Endothelial cell of umbilical vein (primary cell): ENCODE measurements at regions not wholly inside any gene's neighbourhood (a gene's known extent, or its start where the extent isn't known, plus 50 kb on each side); places are given as distances from the start of the nearest gene placed in this dataset.

Experiments
- BruUV-seq: library from RNA; stranded (reverse); fragments of 400-500 nt; replicated peaks from 2 replicates; lab custom pipeline; 2021; lab: Mats Ljungman, UMichigan
- CTCF ChIA-PET: fragments of 300-600, 350-600 bp; sonication (Branson Sonifier 250); formaldehyde crosslinking; loops from one replicate; lab custom pipeline; 2021; ENCODE audit warnings: antibody characterized with exemption, inconsistent platforms; lab: Charles Lee
- POLR2A ChIA-PET: fragments of 300-600, 350-600 bp; sonication (Branson Sonifier 250); formaldehyde crosslinking; loops from one replicate; lab custom pipeline; 2021; ENCODE audit warnings: antibody characterized with exemption, inconsistent platforms; lab: Charles Lee
- DNase-seq: peaks from one replicate; pipeline ENCODE4 v3.0.0-alpha.2; 2011; ENCODE audit warnings: low read depth, low spot score
- FAIRE-seq: peaks from 2 replicates; lab custom pipeline; 2011; peaks lifted over from hg19 to GRCh38; lab: Jason Lieb, UNC
- H2AFZ ChIP-seq: 2 replicates; pipeline ENCODE4 v1.6.0; 2012; ENCODE audit warnings: low read depth, low read length, control low read depth, inconsistent platforms
- H3K27ac ChIP-seq: 2 replicates; pipeline ENCODE4 v1.5.1; 2011; ENCODE audit warnings: low read depth, mild to moderate bottlenecking, control low read depth, low read length, moderate library complexity; ENCODE audit not compliant: insufficient read depth
- H3K27me3 ChIP-seq, 2 experiments: 2 replicates each; pipeline versions ENCODE4 v1.6.0 to v1.6.1; 2011; ENCODE audit warnings: low read length in 2 of 2, mixed read lengths in 1 of 2; ENCODE audit not compliant: control insufficient read depth in 2 of 2, insufficient read depth in 2 of 2
- H3K36me3 ChIP-seq, 2 experiments: 2 replicates in 1 of 2; 3 replicates in 1 of 2; pipeline ENCODE4 v1.5.1; 2011; ENCODE audit warnings: low read length in 2 of 2, mild to moderate bottlenecking in 1 of 2, moderate library complexity in 1 of 2; ENCODE audit not compliant: control insufficient read depth in 2 of 2, insufficient read depth in 2 of 2; ENCODE audit errors: extremely low read depth in 1 of 2
- H3K4me1 ChIP-seq: 3 replicates; pipeline ENCODE4 v1.5.1; 2011; ENCODE audit warnings: mild to moderate bottlenecking, low read length; ENCODE audit not compliant: control insufficient read depth, insufficient read depth; ENCODE audit errors: extremely low read depth
- H3K4me2 ChIP-seq: 2 replicates; pipeline ENCODE4 v1.6.1; 2011; ENCODE audit warnings: low read length, control low read depth, mixed read lengths; ENCODE audit not compliant: insufficient read depth
- H3K4me3 ChIP-seq, 3 experiments: fragments of 200-600 bp in 1 of 3; sonication (generic), shearing (Covaris generic) in 1 of 3; replicated peaks in 1 of 3; 2 replicates each; pipeline ENCODE4 v1.5.1; 2011 to 2016; ENCODE audit warnings: control low read depth in 3 of 3, low read length in 3 of 3, mild to moderate bottlenecking in 2 of 3, inconsistent platforms in 1 of 3, low read depth in 1 of 3, moderate library complexity in 1 of 3; ENCODE audit not compliant: insufficient read depth in 1 of 3
- H3K79me2 ChIP-seq: 2 replicates; pipeline ENCODE4 v1.6.0; 2012; ENCODE audit warnings: low read length, inconsistent platforms; ENCODE audit not compliant: control insufficient read depth, insufficient read depth
- H3K9ac ChIP-seq: replicated peaks from 2 replicates; pipeline ENCODE3; 2011; ENCODE audit warnings: low read length, control low read depth; ENCODE audit not compliant: insufficient read depth; ENCODE audit errors: extremely low read depth
- H3K9me1 ChIP-seq: replicated peaks from 3 replicates; pipeline ENCODE4 v1.6.0; 2011; ENCODE audit warnings: mild to moderate bottlenecking, low read length; ENCODE audit not compliant: control insufficient read depth, insufficient read depth; ENCODE audit errors: extremely low read depth
- H3K9me3 ChIP-seq: replicated peaks from 2 replicates; pipeline ENCODE4 v1.5.1; 2012; ENCODE audit warnings: low read length, inconsistent platforms; ENCODE audit not compliant: control insufficient read depth, insufficient read depth
- H4K20me1 ChIP-seq: replicated peaks from 2 replicates; pipeline ENCODE3; 2011; ENCODE audit warnings: mild to moderate bottlenecking, low read length; ENCODE audit not compliant: control insufficient read depth, insufficient read depth; ENCODE audit errors: extremely low read depth
- EZH2 ChIP-seq: IDR thresholded peaks from 2 replicates; pipeline ENCODE4 v1.6.1; 2012; ENCODE audit warnings: borderline replicate concordance, low read depth, mild to moderate bottlenecking, moderate library complexity, low read length, inconsistent platforms; ENCODE audit not compliant: severe bottlenecking
- GATA2 ChIP-seq: IDR thresholded peaks from 2 replicates; pipeline ENCODE4 v1.7.0; 2011; ENCODE audit warnings: low read depth, mild to moderate bottlenecking, moderate library complexity, mixed read lengths, low read length; ENCODE audit not compliant: insufficient read length, insufficient read depth
- JUN ChIP-seq: IDR thresholded peaks from 2 replicates; pipeline ENCODE4 v1.6.1; 2011; ENCODE audit warnings: borderline replicate concordance, low read depth; ENCODE audit not compliant: insufficient read length, insufficient read depth
- MAX ChIP-seq: IDR thresholded peaks from 2 replicates; pipeline ENCODE4 v1.6.1; 2011; ENCODE audit not compliant: insufficient read depth, insufficient read length
- MYC ChIP-seq: IDR thresholded peaks from one replicate; pipeline ENCODE4 v1.6.1; 2011; ENCODE audit warnings: mild to moderate bottlenecking, low read depth, low read length
- POLR2A ChIP-seq: IDR thresholded peaks from 2 replicates; pipeline ENCODE4 v1.6.1; 2012; ENCODE audit warnings: low read depth, mild to moderate bottlenecking, control low read depth, low read length
- POLR2AphosphoS5 ChIP-seq: IDR thresholded peaks from 2 replicates; pipeline ENCODE4 v1.6.1; 2012; ENCODE audit warnings: low read depth, mild to moderate bottlenecking, control low read depth, low read length, moderate library complexity; ENCODE audit not compliant: insufficient read depth
- dilution Hi-C: fragments of 300-500 bp; cut with MboI; formaldehyde crosslinking; loops from one replicate; pipeline ENCODE4 v1.15.0; 2019; ENCODE audit warnings: low sequenced_read_pairs; ENCODE audit not compliant: extremely low pct_ligation_motif_present
- intact Hi-C: fragments of 100-400 bp; cut with micrococcal nuclease; formaldehyde crosslinking; loops from one replicate; pipeline ENCODE4 v1.10.0; 2022

- ChIA-PET CTCF (no interaction called here), POLR2A (no interaction called here)
- no peaks in the 10 kb centered on the region for H3K9me3 ChIP-seq
- FAIRE-seq (no peak), DNase-seq (no peak)
- BruUV-seq: no TSS peak
- H3K79me2 ChIP-seq: no peaks in the 10 kb centered on the region
- no peak overlapping the region for H2AFZ ChIP-seq
- intact Hi-C loops (no loop called here), dilution Hi-C loops (no loop called here)
- H3K27me3 ChIP-seq: peaks cover 28 to 30% of the 10 kb centered on the region in 2 experiments
- no peak for TF ChIP-seq JUN
- TF ChIP-seq GATA2: no peak
- no peak for TF ChIP-seq EZH2
- TF ChIP-seq MYC: no peak
- no peaks in the 10 kb centered on the region for H3K4me1 ChIP-seq
- H3K9ac ChIP-seq: no peak overlapping the region
- no peaks in the 10 kb centered on the region for H4K20me1 ChIP-seq
- no peak overlapping the region for H3K4me2 ChIP-seq
- H3K27ac ChIP-seq: no peak overlapping the region
- no peaks in the 10 kb centered on the region for H3K9me1 ChIP-seq
- H3K36me3 ChIP-seq: no peaks in the 10 kb centered on the region
- no peak overlapping the region for H3K4me3 ChIP-seq
Observed at GRCh38 chr3:43861635-43862034, 170.9 kb downstream of the ABHD5 start.

GRCh38 chr3:43862470-43862869, 171.7 kb downstream of the ABHD5 start:
- DNase-seq: no peak
- H3K27ac ChIP-seq: no peak overlapping the region
- no peaks in the 10 kb centered on the region for H3K9me3 ChIP-seq
- CTCF ChIA-PET: no interaction called here
- H3K36me3 ChIP-seq: no peaks in the 10 kb centered on the region
- no peaks in the 10 kb centered on the region for H3K4me1 ChIP-seq
- intact Hi-C loops: no loop called here
- H3K4me2 ChIP-seq: no peak overlapping the region
- no peak overlapping the region for H3K9ac ChIP-seq
- no TSS peak for BruUV-seq
- H3K9me1 ChIP-seq: no peaks in the 10 kb centered on the region
- POLR2A ChIA-PET: no interaction called here
- H3K79me2 ChIP-seq: no peaks in the 10 kb centered on the region
- H2AFZ ChIP-seq: no peak overlapping the region
- H3K27me3 ChIP-seq: peaks cover 22 to 23% of the 10 kb centered on the region in 2 experiments
- no peak for FAIRE-seq
- H4K20me1 ChIP-seq: no peaks in the 10 kb centered on the region
- no peak overlapping the region for H3K4me3 ChIP-seq
- dilution Hi-C loops: no loop called here
- TF ChIP-seq MAX: no peak
- no peak for TF ChIP-seq POLR2AphosphoS5
- no peak for TF ChIP-seq MYC
- TF ChIP-seq POLR2A: no peak
